A549 (cell line): ENCODE measurements at regions not wholly inside any gene's neighbourhood (a gene's known extent, or its start where the extent isn't known, plus 50 kb on each side); places are given as distances from the start of the nearest gene placed in this dataset.
"Not testable (repeated sequence)": the region's sequence is repeated elsewhere in the genome, so short reads cannot be mapped to it uniquely, and the experiment has no call there.

ENCODE experiments used
- ATAC-seq, 2 experiments: fragments of 200-7000 bp in 1 of 2; fragments of >200 bp in 1 of 2; cut with Nextera tagmentation in 1 of 2; cut with Tn5 transposase in 1 of 2; 3 replicates each; pipeline versions ENCODE4 v1.8.0 to v1.9.1; 2018 to 2020; ENCODE audit warnings: mild to moderate bottlenecking in 1 of 2, moderate library complexity in 1 of 2
- CTCF ChIA-PET: fragments of 300-600 bp; sonication (Branson Sonifier 250); formaldehyde crosslinking; extraction: SDS; loops from one replicate; lab custom pipeline; 2021; ENCODE audit warnings: antibody characterized with exemption, inconsistent platforms; lab: Yijun Ruan, JAX
- POLR2A ChIA-PET: fragments of 350-600 bp; formaldehyde crosslinking; extraction: SDS; loops from one replicate; lab custom pipeline; 2021; ENCODE audit warnings: antibody characterized with exemption, inconsistent platforms; lab: Yijun Ruan, JAX
- DNase-seq, 2 experiments: peaks; one replicate each; pipeline versions ENCODE4 v3.0.0 to v3.0.0-alpha.2; 2011 to 2016; ENCODE audit warnings: low read depth in 1 of 2, low spot score in 1 of 2
- FAIRE-seq: peaks from 2 replicates; lab custom pipeline; 2011; peaks lifted over from hg19 to GRCh38; lab: Jason Lieb, UNC
- H3K27ac ChIP-seq, 2 experiments: fragments of >200 bp; sonication (Bioruptor Twin); formaldehyde crosslinking; 3 replicates each; pipeline ENCODE4 v1.5.1; 2016 to 2017
- H3K4me1 ChIP-seq: fragments of >200 bp; sonication (Bioruptor Twin); formaldehyde crosslinking; 3 replicates; pipeline ENCODE4 v1.6.1; 2016
- H3K4me2 ChIP-seq: fragments of >200 bp; sonication (Bioruptor Twin); formaldehyde crosslinking; 3 replicates; pipeline ENCODE4 v1.6.1; 2016
- H3K4me3 ChIP-seq: fragments of >200 bp; sonication (Bioruptor Twin); formaldehyde crosslinking; 3 replicates; pipeline ENCODE4 v1.5.1; 2016
- H3K9me3 ChIP-seq: fragments of >200 bp; sonication (Bioruptor Twin); formaldehyde crosslinking; 3 replicates; pipeline ENCODE4 v1.6.1; 2016
- CBX8 ChIP-seq: fragments of 200-600 bp; sonication (generic); IDR thresholded peaks from 2 replicates; pipeline ENCODE4 v1.6.1; 2016
- ESRRA ChIP-seq: fragments of 150-350 bp; IDR thresholded peaks from 2 replicates; pipeline ENCODE4 v1.6.1; 2014; ENCODE audit warnings: mild to moderate bottlenecking, low read length, borderline replicate concordance
- FOXS1 ChIP-seq: fragments of 250-450 bp; sonication (Bioruptor Pico); IDR thresholded peaks from 2 replicates; pipeline ENCODE4 v1.5.0; 2020; ENCODE audit warnings: mild to moderate bottlenecking, moderate library complexity
- HMGXB4 ChIP-seq: fragments of 250-450 bp; sonication (Bioruptor Pico); IDR thresholded peaks from 2 replicates; pipeline ENCODE4 v1.5.0; 2021; ENCODE audit warnings: mild to moderate bottlenecking, moderate library complexity, borderline replicate concordance
- HOXA7 ChIP-seq: fragments of 250-450 bp; sonication (Bioruptor Pico); IDR thresholded peaks from 2 replicates; pipeline ENCODE4 v1.5.0; 2020; ENCODE audit warnings: mild to moderate bottlenecking, moderate library complexity
- HOXB13 ChIP-seq: fragments of 250-450 bp; sonication (Bioruptor Pico); IDR thresholded peaks from 2 replicates; pipeline ENCODE4 v1.5.0; 2020; ENCODE audit warnings: low read depth, mild to moderate bottlenecking, moderate library complexity
- JUN ChIP-seq, 2 experiments: fragments of >200 bp; sonication (Bioruptor Twin); formaldehyde crosslinking; IDR thresholded peaks; 2 replicates in 1 of 2; 3 replicates in 1 of 2; pipeline ENCODE4 v1.6.1; 2016 to 2017
- JUNB ChIP-seq: fragments of >200 bp; sonication (Bioruptor Twin); formaldehyde crosslinking; IDR thresholded peaks from 2 replicates; pipeline ENCODE4 v1.6.1; 2016
- KDM1A ChIP-seq: fragments of 200-600 bp; sonication (generic); IDR thresholded peaks from 2 replicates; pipeline ENCODE4 v1.6.1; 2016; ENCODE audit warnings: low read depth, mild to moderate bottlenecking
- MAFK ChIP-seq: fragments of 450-650 bp; IDR thresholded peaks from 2 replicates; pipeline ENCODE4 v1.6.1; 2014; ENCODE audit not compliant: partially characterized antibody
- MYC ChIP-seq: IDR thresholded peaks from 2 replicates; pipeline ENCODE4 v1.6.1; 2012; ENCODE audit warnings: mild to moderate bottlenecking, inconsistent platforms, low read length, improper control_type of control experiment, borderline replicate concordance
- NPAS2 ChIP-seq: fragments of 250-450 bp; sonication (Bioruptor Pico); IDR thresholded peaks from 2 replicates; pipeline ENCODE4 v1.8.0; 2022; ENCODE audit warnings: mild to moderate bottlenecking, moderate library complexity, borderline replicate concordance
- PBX3 ChIP-seq: IDR thresholded peaks from 2 replicates; pipeline ENCODE4 v1.6.1; 2012
- POLR2A ChIP-seq: IDR thresholded peaks from 2 replicates; pipeline ENCODE4 v1.6.1; 2012; ENCODE audit warnings: mild to moderate bottlenecking, low read length
- RAD21 ChIP-seq, 2 experiments: fragments of >200 bp in 1 of 2; sonication (Bioruptor Twin) in 1 of 2; formaldehyde crosslinking in 1 of 2; IDR thresholded peaks in 1 of 2; conservative IDR thresholded peaks in 1 of 2; 2 replicates in 1 of 2; 3 replicates in 1 of 2; pipeline ENCODE4 v1.6.1; 2012 to 2018; ENCODE audit warnings: inconsistent platforms in 1 of 2
- RARB ChIP-seq: fragments of 250-450 bp; sonication (Bioruptor Pico); IDR thresholded peaks from 2 replicates; pipeline ENCODE4 v1.8.0; 2021; ENCODE audit warnings: mild to moderate bottlenecking, moderate library complexity
- SMC3 ChIP-seq: fragments of >200 bp; sonication (Bioruptor Twin); formaldehyde crosslinking; IDR thresholded peaks from 3 replicates; pipeline ENCODE4 v1.6.1; 2018; ENCODE audit warnings: inconsistent platforms
- USF2 ChIP-seq: fragments of 450-650 bp; IDR thresholded peaks from 2 replicates; pipeline ENCODE4 v1.6.1; 2014; ENCODE audit warnings: antibody characterized with exemption
- ZFP36 ChIP-seq: fragments of 450-650 bp; IDR thresholded peaks from 2 replicates; pipeline ENCODE4 v1.6.1; 2014; ENCODE audit warnings: borderline replicate concordance; ENCODE audit not compliant: partially characterized antibody
- ZSCAN20 ChIP-seq: fragments of 250-450 bp; sonication (Bioruptor Pico); IDR thresholded peaks from 2 replicates; pipeline ENCODE4 v1.8.0; 2022; ENCODE audit warnings: mild to moderate bottlenecking, moderate library complexity
- WGBS: methylation state at CpG from one replicate; pipeline ENCODE4 v1.1.6; 2017; ENCODE audit errors: missing lambda C conversion rate; 5-methylcytosine and 5-hydroxymethylcytosine counted together
- TF ChIP-seq, protein P1 (sequence below): fragments of >200 bp; sonication (Bioruptor Twin); formaldehyde crosslinking; IDR thresholded peaks from 2 replicates; pipeline ENCODE4 v1.6.1; 2016
- TF ChIP-seq, protein P2 (sequence below): IDR thresholded peaks from 2 replicates; pipeline ENCODE4 v1.6.1; 2012
- TF ChIP-seq, protein P3 (sequence below): fragments of >200 bp; sonication (Bioruptor Twin); formaldehyde crosslinking; IDR thresholded peaks from 3 replicates; pipeline ENCODE4 v1.6.1; 2016

GRCh38 chr9:102892025-102892424 lies 103.1 kb upstream of the CYLC2 start:
- no peak for TF ChIP-seq RAD21 (conservative IDR thresholded peaks at IDR 0.05 in 1 of 2, IDR thresholded peaks at IDR 0.05 in 1 of 2)
- Histone ChIP-seq H3K4me1 (no peaks in the 10 kb centered on the region), H3K4me2 (no peak overlapping the region), H3K27ac (no peak overlapping the region), H3K4me3 (no peak overlapping the region), H3K9me3 (no peaks in the 10 kb centered on the region)
- ChIA-PET CTCF (no interaction called here), POLR2A (no interaction called here)
- DNase-seq (no peak), ATAC-seq (no peak), FAIRE-seq (no peak)
- 72% methylated on average over 2 of the region's 2 CpGs for WGBS

- peak; percentile 31 for TF ChIP-seq MAFK
- CTCF ChIA-PET, DNase-seq, ATAC-seq, H3K27ac ChIP-seq, H3K4me3 ChIP-seq, H3K9me3 ChIP-seq, POLR2A ChIA-PET, H3K4me1 ChIP-seq, H3K4me2 ChIP-seq, FAIRE-seq: not testable (repeated sequence)
- 59% methylated on average over 5 of the region's 5 CpGs for WGBS
Observed at GRCh38 chr9:102888747-102889146, 106.4 kb upstream of the CYLC2 start.

- H3K27ac ChIP-seq = no peak overlapping the region
- ATAC-seq = no peak
- H3K4me2 ChIP-seq = no peak overlapping the region
- no peaks in the 10 kb centered on the region for H3K4me1 ChIP-seq
- POLR2A ChIA-PET = no interaction called here
- CTCF ChIA-PET = no interaction called here
- no peak for DNase-seq
- no peaks in the 10 kb centered on the region for H3K9me3 ChIP-seq
- no peak overlapping the region for H3K4me3 ChIP-seq
- no peak for FAIRE-seq
- TF ChIP-seq ZSCAN20 (CRISPR knock-in tag) (no peak), KDM1A (no peak), POLR2A (no peak), HOXA7 (no peak), RARB (CRISPR knock-in tag) (no peak), HMGXB4 (CRISPR knock-in tag) (no peak), SMC3 (no peak), HOXB13 (CRISPR knock-in tag) (no peak), ESRRA (no peak)
- TF ChIP-seq, protein P1, sequence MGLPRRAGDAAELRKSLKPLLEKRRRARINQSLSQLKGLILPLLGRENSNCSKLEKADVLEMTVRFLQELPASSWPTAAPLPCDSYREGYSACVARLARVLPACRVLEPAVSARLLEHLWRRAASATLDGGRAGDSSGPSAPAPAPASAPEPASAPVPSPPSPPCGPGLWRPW = no peak
- TF ChIP-seq, protein P2, sequence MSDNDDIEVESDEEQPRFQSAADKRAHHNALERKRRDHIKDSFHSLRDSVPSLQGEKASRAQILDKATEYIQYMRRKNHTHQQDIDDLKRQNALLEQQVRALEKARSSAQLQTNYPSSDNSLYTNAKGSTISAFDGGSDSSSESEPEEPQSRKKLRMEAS = no peak
- TF ChIP-seq, protein P3, sequence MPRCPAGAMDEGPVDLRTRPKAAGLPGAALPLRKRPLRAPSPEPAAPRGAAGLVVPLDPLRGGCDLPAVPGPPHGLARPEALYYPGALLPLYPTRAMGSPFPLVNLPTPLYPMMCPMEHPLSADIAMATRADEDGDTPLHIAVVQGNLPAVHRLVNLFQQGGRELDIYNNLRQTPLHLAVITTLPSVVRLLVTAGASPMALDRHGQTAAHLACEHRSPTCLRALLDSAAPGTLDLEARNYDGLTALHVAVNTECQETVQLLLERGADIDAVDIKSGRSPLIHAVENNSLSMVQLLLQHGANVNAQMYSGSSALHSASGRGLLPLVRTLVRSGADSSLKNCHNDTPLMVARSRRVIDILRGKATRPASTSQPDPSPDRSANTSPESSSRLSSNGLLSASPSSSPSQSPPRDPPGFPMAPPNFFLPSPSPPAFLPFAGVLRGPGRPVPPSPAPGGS = no peak
- TF ChIP-seq, all 56 proteins: peak for 0
- 50% methylated on average over 3 of the region's 3 CpGs for WGBS
Observed at GRCh38 chr9:102875687-102876086, 119.4 kb upstream of the CYLC2 start.

DNA sequence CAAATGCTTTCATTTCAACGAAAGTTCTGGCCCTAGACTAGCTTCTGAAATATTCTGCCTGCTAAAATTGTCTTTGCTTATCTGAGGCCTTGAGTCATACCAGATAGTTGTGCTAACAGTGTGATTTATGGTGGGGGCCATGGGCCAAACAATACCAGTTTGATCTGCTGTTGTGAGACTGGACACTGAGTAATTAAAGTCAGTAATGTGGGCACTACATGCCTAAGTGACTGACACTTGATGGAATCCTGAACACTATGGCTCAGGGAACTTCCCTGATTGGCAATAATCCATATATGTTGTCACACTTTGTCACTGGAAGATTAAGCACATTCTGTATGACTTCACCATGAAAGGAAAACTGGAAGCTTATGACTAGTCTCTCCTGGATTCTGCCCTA lies 127.6 kb upstream of the CYLC2 start:
- no peak overlapping the region for H3K4me3 ChIP-seq
- ChIA-PET POLR2A (no interaction called here), CTCF (no interaction called here)
- ATAC-seq = 0 out of 6 replicates have a peak, but pooled peaks of 1 of the 2 experiments have one; percentile 54
- no peak for FAIRE-seq
- no peak overlapping the region for H3K27ac ChIP-seq
- H3K4me1 ChIP-seq = no peaks in the 10 kb centered on the region
- 0% methylated on average over 1 of the region's 1 CpG for WGBS
- no peaks in the 10 kb centered on the region for H3K9me3 ChIP-seq
- peak in 1 of 2 experiments; percentile 17 for DNase-seq
- H3K4me2 ChIP-seq = no peak overlapping the region
- TF ChIP-seq NPAS2 (CRISPR knock-in tag) = no peak
- TF ChIP-seq ZFP36 = no peak
- TF ChIP-seq PBX3 = no peak
- TF ChIP-seq FOXS1 (CRISPR knock-in tag) = no peak
- TF ChIP-seq MYC = no peak
- TF ChIP-seq CBX8 = no peak
- TF ChIP-seq USF2 = no peak
- no peak for TF ChIP-seq JUN (IDR thresholded peaks at IDR 0.05)
- no peak for TF ChIP-seq HOXB13 (CRISPR knock-in tag)
- TF ChIP-seq JUNB = no peak
